ENCODE measurements at regions not wholly inside any gene's neighbourhood (a gene's known extent, or its start where the extent isn't known, plus 50 kb on each side); places are given as distances from the start of the nearest gene placed in this dataset.
"Not testable (repeated sequence)": the region's sequence is repeated elsewhere in the genome, so short reads cannot be mapped to it uniquely, and the experiment has no call there.

DNA sequence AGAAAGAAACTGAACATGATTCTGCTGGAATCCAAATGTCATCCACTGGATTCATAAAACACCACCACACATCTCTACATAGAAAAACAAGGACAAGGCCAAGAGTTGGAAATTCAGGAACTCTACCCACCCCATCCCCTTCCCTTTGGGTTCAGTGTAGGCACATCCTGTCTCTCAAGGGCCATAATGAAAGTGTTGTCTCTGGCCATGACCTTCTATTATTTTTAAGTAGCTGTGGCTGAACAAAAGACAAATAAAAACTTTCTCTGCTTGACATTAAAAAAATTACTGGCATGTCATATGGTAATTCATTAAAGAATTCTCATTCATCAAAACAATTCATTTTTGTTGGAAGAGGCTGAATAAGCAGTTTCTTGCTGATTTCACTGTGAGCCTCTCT lies 54.9 kb upstream of the ZBTB18 start:
- no peak for DNase-seq (ENCODE audit: low spot score)

DNA sequence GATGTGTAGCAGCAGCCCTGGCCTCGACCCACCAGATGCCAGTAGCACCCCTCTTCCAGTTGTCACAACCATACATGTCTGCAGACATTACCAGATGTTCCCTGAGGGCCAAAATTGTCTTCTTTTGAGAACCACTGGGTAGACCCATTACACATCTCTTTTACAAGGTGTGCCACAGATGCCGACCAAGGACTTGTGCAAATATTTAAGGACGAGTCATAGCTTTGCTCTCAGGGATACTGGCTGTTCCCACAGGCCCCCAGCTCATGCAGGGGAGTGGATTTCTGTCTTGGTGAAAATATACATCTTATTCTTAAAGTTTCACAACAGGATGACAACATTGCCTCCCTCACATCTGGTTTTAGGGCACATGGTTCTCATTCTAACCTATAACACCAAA lies 59.4 kb upstream of the ZBTB18 start:
- DNase-seq (ENCODE audit: low spot score): no peak

DNA sequence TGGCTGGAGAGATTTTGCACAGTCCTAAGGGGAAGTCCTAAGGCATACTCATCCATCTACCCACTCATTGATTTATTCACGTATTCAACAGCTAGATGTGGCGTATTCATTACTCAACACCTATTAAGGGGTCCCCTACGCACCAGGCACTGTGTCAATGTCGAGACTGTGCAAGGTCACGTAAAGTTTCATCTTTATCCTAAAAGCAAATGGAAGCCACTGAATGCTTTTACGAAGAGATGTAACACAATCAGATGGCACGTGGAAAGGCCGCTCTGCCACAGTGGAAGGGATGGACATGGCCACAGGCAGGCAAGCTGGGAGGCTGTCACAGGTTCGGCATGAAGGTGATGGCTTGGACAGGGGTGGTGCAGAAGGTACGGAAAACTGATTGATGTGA lies 66.3 kb upstream of the ZBTB18 start:
- DNase-seq (ENCODE audit: low spot score): no peak

DNA sequence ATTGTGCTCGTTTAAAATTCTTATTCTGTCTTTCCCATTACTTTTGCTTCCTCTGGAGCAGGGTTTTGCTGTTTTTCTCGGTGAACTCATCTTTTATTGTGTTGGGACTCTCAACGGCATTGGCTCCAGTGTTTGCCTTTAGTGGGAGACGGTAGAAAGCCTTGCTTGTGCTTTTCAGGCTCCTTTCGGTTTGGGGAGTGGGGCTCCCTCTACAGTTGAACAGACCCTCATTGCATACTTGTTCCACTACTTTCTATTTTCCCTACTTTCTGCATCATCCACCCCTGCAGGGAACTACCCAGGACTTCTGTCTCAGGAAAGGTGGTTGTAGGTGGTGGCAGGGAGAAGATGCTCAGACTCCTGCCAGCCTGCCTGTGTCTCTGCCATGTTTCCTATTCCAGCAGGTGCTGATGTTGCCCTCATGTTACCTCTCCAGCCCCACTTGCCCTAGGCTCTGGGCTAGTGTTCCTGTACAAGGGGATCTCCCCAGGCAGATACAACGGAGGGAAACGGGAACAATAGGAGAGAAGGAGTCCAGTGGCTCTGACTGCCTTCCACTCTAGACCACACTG lies 68.5 kb upstream of the ZBTB18 start:
- DNase-seq (ENCODE audit: low spot score): no peak

DNA sequence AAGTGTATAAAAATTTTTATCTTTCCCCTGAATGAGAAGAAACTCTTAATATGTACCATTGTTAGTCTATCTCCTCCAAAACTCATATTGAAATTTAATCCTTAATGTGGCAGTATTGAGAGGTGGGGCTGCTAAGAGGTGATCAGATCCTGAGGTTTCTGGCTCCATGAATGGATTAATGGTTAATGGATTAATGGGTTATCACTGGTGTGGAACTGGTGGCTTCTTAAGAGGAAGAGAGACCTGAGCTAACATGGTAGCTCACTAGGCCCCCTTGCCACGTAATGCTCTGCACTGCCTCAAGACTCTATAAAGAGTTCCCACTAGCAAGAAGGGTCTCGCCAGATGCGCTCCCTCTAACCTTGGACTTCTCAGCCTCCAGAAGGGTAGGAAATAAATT lies 70.6 kb upstream of the ZBTB18 start:
- DNase-seq (ENCODE audit: low spot score): no peak

DNA sequence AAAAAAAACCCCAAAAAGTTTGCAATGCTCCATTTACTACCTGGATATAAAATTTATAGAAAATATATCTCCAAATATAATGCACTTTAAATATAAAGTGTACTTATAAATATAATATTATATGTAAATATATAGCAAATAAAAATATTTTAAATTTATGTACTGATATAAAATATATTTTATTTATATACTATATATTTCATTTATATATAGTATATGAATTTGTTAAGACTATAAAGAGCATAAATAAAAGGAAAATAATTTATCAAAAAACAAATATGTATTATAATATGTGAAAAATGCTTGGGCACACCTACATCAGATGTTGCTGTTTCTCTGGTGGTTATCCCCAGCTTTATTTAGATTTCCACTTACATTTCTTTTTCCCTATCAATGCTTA lies 71.0 kb upstream of the ZBTB18 start:
- no peak for DNase-seq (ENCODE audit: low spot score)

DNA sequence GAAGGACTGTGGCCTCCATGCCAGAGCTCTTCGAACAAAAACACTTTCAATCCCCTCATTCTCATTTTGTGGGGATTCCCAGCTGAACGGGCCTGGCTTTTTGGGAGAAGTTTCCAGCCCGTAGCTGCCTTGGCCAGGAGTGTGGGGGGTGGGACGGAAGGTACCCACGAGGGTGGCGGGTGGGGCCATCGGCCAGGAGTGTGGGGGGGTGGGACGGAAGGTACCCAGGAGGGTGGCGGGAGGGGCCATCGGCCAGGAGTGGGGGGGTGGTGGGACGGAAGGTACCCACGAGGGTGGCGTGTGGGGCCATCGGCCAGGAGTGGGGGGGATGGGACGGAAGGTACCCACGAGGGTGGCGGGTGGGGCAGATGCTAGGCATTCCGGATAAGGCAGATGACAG lies 71.7 kb upstream of the ZBTB18 start:
- DNase-seq (ENCODE audit: low spot score): no peak

DNA sequence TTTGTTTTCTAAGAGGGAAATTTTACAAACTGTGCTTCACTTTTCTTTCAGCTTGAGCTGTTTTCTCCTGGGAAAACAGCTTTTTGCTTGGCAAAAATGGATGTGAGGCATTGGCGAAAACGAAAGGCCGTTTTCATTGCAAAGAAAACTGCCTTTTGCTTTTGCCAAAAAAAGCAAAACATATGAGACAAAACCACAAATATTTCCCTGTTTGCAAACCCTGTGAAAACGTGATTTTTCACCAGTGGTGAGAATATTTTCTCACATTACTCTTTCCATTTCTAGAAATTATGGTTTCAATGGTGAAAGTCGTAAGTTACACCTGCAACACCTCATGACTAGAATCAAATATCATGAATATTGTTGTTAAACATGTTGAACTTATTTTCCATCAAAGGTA lies 74.0 kb upstream of the ZBTB18 start:
- no peak for DNase-seq (ENCODE audit: low spot score)

DNA sequence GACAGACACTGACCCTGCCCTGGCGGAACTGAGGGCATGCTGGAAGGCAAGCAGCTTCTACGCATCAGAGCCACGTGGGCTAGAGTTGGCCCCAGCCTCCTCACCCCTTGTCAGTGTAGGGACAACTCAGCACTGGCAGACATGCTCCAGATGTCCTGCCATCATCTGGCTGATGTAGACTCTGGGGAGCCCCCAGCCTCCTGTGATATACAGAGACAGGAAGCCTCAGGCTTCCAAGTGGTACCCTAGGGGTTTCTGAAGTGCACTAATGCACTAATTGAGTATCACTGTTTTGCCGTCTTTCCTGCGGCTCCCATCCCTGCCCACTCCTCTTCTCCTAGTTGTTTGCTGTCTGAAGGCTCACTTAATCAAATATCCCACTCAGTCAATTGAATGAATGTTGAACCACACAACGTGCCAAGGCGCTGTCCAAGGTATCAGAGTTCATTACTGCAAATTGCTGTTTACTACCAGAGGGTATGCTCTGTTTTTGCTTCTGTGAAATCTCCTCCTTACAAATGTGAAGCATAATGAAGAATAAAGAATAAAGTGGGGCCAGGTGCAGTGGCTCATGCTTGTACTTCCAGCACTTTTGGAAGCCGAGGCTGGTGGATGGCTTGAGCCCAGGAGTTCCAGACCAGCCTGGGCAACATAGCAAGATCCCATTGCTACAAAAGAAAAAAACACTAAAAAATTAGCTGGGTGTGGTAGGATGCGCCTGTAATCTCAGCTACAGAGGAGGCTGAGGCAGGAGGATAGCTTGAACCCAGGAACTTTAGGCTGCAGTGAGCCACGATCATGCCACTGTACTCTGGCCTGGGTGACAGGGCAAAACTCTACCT lies 76.4 kb upstream of the ZBTB18 start:
- no peak for DNase-seq (ENCODE audit: low spot score)

DNA sequence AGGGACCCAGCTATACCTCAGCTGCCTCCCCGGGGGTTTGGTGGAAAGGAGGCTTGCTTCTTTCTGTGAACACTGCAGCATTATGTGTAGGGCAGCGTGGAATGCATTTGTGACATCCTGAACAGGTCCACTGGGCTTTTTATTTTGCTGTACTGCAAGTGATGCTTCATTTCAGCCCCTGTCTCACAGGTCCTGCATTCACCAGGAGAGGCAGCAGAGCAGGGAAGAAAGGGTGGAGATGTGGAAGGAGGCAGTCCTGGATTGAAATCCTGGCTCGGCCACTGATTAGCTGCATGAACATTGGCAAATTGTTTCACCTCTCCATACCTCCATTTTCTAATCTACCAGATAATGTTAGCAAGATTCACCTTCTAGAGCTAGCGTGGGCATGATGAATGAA lies 77.9 kb upstream of the ZBTB18 start:
- DNase-seq (ENCODE audit: low spot score): no peak

DNA sequence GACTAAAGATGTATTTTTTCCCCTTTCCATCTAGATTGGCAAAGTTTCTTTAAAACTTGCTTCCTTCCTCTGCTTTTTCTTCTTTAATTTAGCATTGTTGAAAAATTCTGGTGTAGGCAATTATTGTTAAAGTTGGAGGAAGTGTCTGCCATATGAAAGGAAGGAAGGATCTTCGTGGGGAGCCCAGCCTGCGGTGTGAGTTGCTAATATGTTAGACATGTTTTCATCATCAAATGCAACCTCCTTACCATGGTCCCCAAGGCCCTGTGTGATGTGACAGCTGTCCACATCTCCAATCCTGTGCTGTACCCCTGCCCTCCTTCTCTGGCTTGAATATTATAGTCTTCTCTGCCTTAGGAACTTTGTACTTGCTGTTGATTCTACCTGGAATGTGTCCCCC lies 81.0 kb upstream of the ZBTB18 start:
- no peak for DNase-seq (ENCODE audit: low spot score)

DNA sequence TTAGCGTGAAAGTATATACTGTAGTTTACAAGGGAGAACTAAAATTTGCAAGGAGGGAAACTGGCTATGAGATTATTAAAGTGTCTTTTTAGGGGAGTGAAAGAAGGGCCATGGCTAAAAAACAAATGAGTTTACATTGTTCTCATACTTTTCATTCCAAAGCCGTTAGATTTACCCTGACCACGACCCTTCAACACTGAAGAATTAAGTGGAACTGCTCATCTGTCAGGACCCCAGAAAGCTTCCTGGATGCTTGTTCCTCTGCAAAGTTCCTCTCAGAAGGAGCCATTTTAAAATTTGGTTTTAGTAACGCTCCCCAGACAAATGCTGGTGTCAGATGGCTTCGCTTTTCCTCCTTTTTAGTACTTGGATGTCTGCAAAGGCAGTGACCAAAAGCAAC lies 82.7 kb upstream of the ZBTB18 start:
- no peak for DNase-seq (ENCODE audit: low spot score)

DNA sequence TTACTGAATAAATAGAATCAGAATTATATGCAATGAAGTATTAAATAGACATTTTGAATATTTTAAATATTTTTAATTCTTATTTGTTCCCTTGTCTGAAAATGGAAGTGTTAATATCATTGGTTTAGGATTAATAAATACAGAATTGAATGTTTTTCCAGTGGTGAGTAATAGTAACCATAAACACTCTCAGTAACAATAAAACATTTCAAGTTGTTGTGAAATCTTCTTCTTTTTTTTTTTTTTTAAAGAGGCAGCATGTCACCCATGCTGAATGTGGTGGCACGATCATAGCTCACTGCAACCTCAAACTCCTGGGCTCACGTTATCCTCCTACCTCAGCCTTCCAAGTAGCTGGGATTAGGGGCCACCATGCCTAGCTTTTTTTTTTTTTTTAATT lies 86.2 kb upstream of the ZBTB18 start:
- DNase-seq (ENCODE audit: low spot score): no peak

DNA sequence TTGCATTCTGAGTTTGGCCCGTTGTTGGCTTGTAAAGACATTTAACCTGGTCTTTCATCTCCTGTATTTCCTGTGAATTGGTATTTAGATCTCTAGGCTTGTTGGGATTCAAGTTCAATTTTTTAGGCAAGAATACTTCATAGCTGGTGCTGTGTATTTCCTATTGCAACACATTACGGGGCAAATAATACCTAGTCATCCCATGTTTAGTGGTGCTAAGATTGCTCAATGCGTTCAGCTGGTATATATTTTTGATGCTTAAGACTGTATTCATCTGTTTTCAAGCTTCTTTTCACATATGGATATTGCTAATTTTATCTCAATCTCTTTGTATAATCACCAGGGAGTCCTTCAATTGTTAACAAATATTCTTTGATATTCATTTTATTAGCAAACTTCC lies 87.5 kb upstream of the ZBTB18 start:
- no peak for DNase-seq (ENCODE audit: low spot score)

DNA sequence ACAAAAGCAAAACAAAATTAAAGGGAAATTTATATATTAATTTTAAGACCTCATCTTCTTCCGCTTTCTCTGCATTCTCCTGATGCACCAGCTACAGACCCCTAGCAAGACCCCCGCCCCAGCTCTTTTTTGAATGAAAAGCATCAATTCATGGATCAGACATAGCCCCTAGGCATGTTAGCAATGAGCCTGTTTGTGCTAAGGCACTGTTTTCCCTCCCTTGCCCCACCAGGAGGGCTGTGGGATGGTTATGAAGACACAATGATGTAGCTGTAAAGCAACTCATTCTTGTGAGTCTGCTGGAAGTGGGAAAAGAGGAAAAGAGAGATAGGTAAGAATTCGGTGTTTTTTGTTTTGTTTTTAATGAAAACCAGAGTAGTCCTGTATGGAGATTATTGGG lies 88.5 kb upstream of the ZBTB18 start:
- DNase-seq (ENCODE audit: low spot score): no peak

DNA sequence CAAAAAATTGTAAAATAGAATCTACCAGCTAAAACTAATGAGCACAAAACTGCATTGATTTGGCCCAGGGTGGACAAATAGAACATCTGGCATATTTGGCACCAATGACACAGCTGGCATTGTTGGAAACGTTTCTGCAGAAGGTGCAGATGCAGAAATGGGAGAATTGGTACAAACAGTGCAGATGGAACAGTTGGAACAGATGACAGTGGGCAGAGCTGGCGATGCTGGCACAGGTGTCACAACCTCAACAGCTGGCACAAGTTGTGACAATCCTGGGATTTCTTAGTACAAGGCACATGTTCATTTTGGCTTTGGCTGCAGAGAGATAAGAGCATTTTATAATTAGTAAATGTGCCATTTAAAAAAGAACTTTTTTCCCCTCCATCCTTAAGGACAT lies 91.1 kb upstream of the ZBTB18 start:
- DNase-seq (ENCODE audit: low spot score): peak; percentile 17

DNA sequence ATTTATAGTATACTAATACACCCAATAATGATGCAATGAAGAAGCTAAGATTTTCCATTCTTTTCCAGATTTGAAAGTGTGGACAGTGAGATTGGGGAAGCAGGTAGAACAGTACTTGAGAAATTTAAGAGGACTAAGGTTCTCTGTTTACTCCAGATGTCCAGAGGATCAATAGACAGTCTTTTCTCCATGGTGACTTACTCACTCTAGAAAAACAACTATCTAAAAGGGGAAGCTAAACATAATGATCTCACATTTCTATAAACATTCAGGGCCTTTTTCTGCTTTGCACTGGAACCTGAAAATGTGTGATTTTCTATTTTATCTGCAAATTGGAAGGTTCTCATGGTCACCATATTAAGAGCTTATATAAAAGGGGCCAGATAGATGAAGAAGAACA lies 93.9 kb upstream of the ZBTB18 start:
- no peak for DNase-seq (ENCODE audit: low spot score)

DNA sequence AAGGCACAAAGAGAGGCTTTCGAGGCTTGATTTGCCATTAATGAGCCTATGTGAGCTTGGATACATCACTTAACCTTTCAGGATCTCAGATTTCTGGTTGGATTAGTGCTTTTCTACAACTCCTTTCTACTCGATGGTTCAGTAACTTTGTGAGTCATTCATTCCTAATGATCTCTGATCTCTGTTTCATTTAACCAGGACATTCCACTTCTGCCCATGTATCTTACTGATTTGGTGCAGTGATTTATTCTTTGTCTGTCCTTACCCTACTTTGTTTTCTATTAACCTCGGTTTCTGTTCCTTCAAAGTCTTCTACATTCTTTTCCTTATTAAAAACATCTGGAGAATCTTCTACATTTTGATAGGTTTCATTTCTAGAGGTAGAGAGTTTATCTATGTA lies 94.6 kb upstream of the ZBTB18 start:
- no peak for DNase-seq (ENCODE audit: low spot score)

DNA sequence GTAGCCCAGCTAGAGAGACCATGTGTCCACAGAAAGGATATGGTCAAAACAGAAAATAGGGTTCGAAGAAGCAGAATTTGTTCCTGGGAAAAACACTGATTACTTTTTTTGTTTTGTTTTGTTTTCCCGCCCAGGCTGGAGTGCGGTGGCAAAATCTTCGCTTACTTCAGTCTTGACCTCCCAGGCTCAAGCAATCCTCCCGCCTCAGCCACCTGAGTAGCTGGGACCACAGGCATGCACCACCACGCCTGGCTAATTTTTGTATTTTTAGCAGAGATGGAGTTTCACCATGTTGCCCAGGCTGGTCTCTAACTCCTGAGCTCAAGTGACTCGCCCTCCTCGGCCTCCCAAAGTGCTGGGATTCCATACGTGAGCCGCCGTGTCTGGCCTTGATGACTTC lies 99.9 kb upstream of the ZBTB18 start:
- not testable (repeated sequence) for DNase-seq (ENCODE audit: low spot score)

DNA sequence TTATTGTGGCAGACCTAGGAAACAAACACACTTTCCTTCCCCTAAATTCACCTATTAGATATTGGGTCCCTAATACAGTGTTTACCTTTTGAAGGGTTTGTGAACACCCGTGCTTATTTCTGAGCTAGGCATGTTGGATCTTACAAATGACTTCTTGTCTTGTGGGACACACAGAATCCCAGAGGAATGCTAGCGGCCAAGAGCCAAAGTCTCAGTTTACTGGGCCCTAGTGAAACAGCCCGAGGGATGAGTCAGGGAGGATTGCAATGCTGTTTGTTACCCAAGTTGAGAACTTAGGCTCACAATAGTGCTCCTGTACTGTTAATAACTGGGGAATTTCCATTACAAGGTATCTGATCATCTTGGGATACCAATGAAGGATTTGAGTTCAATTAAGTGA lies 100.1 kb upstream of the AKT3 start:
- DNase-seq (ENCODE audit: low spot score): no peak

DNA sequence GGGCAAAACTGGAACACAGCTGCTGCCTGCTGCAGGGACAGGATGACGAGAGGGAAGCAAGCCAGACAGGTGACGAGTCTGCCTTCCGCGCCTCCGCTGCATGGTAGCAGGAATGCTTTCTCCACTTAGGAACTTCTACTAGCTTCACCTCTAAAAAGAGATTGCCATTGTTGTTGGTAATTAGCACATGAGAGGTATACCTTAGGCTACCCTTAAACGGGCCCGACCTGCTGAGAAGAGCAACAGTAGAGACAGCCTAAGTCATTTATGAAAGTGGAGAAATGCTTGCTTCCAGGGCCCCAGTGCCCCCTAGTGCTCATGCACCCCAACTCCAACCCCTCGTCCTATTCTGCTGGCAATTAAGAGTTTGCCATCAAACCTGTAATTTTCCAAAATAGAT lies 96.9 kb upstream of the AKT3 start:
- peak; percentile 19 for DNase-seq (ENCODE audit: low spot score)

DNA sequence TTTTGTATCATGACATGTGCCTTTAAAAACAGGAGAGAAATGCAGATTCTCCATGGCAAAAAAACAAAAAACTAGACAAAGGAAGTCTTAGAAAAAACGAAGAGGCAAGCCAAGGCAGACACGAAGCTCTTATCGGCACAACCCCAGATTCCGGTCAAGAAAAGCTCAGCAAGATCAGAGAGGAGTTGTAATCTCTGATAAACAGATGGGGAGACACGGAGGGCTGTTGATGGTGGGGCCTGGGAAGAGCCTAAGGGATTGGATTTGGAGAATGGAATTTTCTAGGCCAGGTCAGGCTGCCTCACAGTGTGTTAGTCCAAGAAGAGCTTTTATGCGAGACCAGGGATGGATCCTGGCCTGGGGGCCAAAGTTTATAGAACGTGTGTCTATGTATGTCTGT lies 96.2 kb upstream of the AKT3 start:
- no peak for DNase-seq (ENCODE audit: low spot score)

DNA sequence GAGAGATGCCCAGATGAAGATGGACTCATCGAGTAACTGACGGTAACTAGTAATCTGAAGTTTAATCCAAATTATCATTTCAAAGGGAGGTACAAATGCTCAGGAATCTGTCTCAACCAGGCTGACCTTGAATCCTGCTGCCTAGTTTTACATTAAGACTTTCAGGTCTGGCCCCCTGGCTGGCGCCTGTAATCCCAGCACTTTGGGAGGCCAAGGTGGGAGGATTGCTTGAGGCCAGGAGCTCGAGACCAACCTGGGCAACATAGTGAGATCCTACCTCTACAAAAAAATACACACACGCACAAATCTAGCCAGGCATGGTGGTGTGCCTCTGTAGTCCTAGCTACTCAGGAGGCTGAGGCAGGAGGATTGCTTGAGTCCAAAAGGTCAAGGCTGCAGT lies 95.7 kb upstream of the AKT3 start:
- no peak for DNase-seq (ENCODE audit: low spot score)
